OCI-LY3 (cell line): ENCODE measurements at regions not wholly inside any gene's neighbourhood (a gene's known extent, or its start where the extent isn't known, plus 50 kb on each side); places are given as distances from the start of the nearest gene placed in this dataset.

Experiments used
- H2AFZ ChIP-seq: fragments of 200-600, 300-600 bp; shearing (Covaris generic); 2 replicates; pipeline ENCODE4 v1.6.0; 2014; ENCODE audit warnings: antibody characterized with exemption, low read depth, low read length
- H3K27ac ChIP-seq: fragments of 200-600, 300-600 bp; sonication (generic); 2 replicates; pipeline ENCODE4 v1.5.1; 2014; ENCODE audit warnings: mild to moderate bottlenecking, low read length, moderate library complexity, mixed read lengths
- H3K27me3 ChIP-seq: fragments of 200-600, 300-600 bp; sonication (generic); 2 replicates; pipeline ENCODE4 v1.6.1; 2014; ENCODE audit warnings: low read depth, low read length, mixed read lengths
- H3K36me3 ChIP-seq: fragments of 200-600, 300-600 bp; sonication (generic); replicated peaks from 2 replicates; pipeline ENCODE3; 2014; ENCODE audit warnings: low read depth, low read length, mixed read lengths
- H3K4me1 ChIP-seq: fragments of 300-600, 200-600 bp; sonication (generic); 2 replicates; pipeline ENCODE4 v1.6.1; 2014; ENCODE audit warnings: low read length, mixed read lengths
- H3K4me2 ChIP-seq: fragments of 200-600, 300-600 bp; sonication (generic); 2 replicates; pipeline ENCODE4 v1.6.1; 2014; ENCODE audit warnings: low read length, mixed read lengths
- H3K4me3 ChIP-seq: fragments of 300-600, 200-600 bp; sonication (generic); 2 replicates; pipeline ENCODE4 v1.5.1; 2014; ENCODE audit warnings: antibody characterized with exemption, mild to moderate bottlenecking, low read length, moderate library complexity
- H3K79me2 ChIP-seq: fragments of 300-600, 200-600 bp; shearing (Covaris generic); 2 replicates; pipeline ENCODE4 v1.6.1; 2014; ENCODE audit warnings: mild to moderate bottlenecking, low read length, mixed read lengths
- H3K9ac ChIP-seq: fragments of 300-600, 200-600 bp; shearing (Covaris generic); 2 replicates; pipeline ENCODE4 v1.6.0; 2014; ENCODE audit warnings: mild to moderate bottlenecking, low read length, moderate library complexity
- H3K9me3 ChIP-seq: fragments of 200-600, 300-600 bp; shearing (Covaris generic); 2 replicates; pipeline ENCODE4 v1.6.1; 2014; ENCODE audit warnings: low read length, mixed read lengths; ENCODE audit not compliant: insufficient read depth
- H4K20me1 ChIP-seq: fragments of 200-600, 300-600 bp; sonication (generic); 2 replicates; pipeline ENCODE4 v1.6.1; 2016; ENCODE audit warnings: low read length, mixed read lengths; ENCODE audit not compliant: insufficient read depth
- EZH2phosphoT487 ChIP-seq: fragments of 200-600 bp; shearing (Covaris generic); IDR thresholded peaks from 2 replicates; pipeline ENCODE4 v1.6.1; 2018; ENCODE audit warnings: antibody characterized with exemption, mixed run types, low read depth
- TF ChIP-seq, protein P1 (sequence below): fragments of 200-600, 300-600 bp; sonication (generic); IDR thresholded peaks from 2 replicates; pipeline ENCODE4 v1.5.1; 2014; ENCODE audit warnings: antibody characterized with exemption, low read length, low read depth

DNA sequence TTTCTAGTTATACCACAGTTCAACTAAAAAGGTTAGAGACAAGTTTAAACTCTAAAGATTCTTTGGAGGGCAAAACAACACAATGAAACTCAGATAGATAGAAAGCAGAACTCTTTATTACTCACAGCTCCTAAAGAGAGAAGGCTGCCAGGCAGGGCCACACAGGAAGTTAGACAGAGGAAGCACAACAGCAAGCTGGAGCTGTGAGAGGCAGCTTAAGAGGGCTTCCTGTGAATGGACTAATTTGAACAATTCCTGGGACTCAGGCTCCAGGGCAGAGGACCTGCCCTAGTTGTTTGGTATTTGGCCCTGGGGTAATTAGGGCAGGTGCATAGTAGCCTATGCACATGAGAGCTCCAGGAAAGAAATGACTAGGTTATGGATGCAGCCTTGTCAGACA lies 803.6 kb downstream of the DIAPH3 start:
- no peaks in the 10 kb centered on the region for H4K20me1 ChIP-seq
- no peaks in the 10 kb centered on the region for H3K9me3 ChIP-seq
- no peak overlapping the region for H3K27ac ChIP-seq
- no peak overlapping the region for H3K4me3 ChIP-seq
- H2AFZ ChIP-seq: no peak overlapping the region
- H3K27me3 ChIP-seq: no peaks in the 10 kb centered on the region
- no peak overlapping the region for H3K9ac ChIP-seq
- H3K4me2 ChIP-seq: no peak overlapping the region
- TF ChIP-seq EZH2phosphoT487: no peak
- TF ChIP-seq, protein P1, sequence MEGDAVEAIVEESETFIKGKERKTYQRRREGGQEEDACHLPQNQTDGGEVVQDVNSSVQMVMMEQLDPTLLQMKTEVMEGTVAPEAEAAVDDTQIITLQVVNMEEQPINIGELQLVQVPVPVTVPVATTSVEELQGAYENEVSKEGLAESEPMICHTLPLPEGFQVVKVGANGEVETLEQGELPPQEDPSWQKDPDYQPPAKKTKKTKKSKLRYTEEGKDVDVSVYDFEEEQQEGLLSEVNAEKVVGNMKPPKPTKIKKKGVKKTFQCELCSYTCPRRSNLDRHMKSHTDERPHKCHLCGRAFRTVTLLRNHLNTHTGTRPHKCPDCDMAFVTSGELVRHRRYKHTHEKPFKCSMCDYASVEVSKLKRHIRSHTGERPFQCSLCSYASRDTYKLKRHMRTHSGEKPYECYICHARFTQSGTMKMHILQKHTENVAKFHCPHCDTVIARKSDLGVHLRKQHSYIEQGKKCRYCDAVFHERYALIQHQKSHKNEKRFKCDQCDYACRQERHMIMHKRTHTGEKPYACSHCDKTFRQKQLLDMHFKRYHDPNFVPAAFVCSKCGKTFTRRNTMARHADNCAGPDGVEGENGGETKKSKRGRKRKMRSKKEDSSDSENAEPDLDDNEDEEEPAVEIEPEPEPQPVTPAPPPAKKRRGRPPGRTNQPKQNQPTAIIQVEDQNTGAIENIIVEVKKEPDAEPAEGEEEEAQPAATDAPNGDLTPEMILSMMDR: no peak
- no peaks in the 10 kb centered on the region for H3K79me2 ChIP-seq
- H3K36me3 ChIP-seq: no peaks in the 10 kb centered on the region
- peaks cover 18% of the 10 kb centered on the region for H3K4me1 ChIP-seq

DNA sequence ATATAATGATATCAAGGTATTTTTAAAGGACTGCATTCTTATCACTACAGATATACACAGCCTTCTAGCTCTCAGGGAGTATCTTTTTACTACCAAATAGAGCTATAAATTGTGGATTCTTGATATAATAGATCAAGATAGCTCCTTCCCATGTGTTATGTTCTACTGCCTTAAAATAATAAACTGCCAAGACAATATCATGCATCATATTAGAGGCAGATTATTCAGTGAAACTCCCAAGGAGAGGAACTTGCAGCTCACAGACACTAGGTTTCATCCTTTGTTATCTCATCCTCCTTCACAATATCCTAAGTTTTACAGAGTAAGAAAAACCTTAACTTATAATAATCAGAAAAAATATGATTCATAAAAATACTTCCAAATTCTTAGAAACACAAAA lies 802.8 kb downstream of the DIAPH3 start:
- peaks cover 18% of the 10 kb centered on the region for H3K4me1 ChIP-seq
- H3K79me2 ChIP-seq: no peaks in the 10 kb centered on the region
- TF ChIP-seq, protein P1: no peak
- no peak for TF ChIP-seq EZH2phosphoT487
- H3K9ac ChIP-seq: no peak overlapping the region
- H3K36me3 ChIP-seq: no peaks in the 10 kb centered on the region
- H3K27me3 ChIP-seq: no peaks in the 10 kb centered on the region
- no peak overlapping the region for H3K4me3 ChIP-seq
- H3K9me3 ChIP-seq: no peaks in the 10 kb centered on the region
- no peak overlapping the region for H3K4me2 ChIP-seq
- H3K27ac ChIP-seq: no peak overlapping the region
- no peaks in the 10 kb centered on the region for H4K20me1 ChIP-seq
- no peak overlapping the region for H2AFZ ChIP-seq

DNA sequence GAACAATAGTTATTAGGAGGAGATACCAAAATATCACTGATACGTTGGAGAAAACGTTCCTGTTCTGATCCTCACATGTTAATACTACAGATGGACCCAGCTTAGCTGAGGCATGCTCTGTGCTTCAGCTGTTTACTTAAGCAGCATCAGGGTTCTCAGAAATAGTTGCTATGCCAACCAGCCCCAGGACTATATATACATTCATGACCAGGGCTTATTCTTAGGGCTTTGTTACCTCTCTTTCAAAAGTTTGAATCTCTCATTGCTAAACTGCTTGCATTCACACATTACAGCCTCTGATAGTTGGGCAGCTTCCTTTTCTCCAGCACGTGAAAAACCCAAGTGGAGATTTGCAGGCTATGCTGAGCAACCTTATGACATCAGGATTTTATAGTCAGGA lies 800.4 kb downstream of the DIAPH3 start:
- Histone ChIP-seq H3K9me3 (no peaks in the 10 kb centered on the region), H3K4me3 (no peak overlapping the region), H3K9ac (no peak overlapping the region), H3K27ac (no peak overlapping the region), H3K36me3 (no peaks in the 10 kb centered on the region), H4K20me1 (no peaks in the 10 kb centered on the region), H2AFZ (no peak overlapping the region), H3K79me2 (no peaks in the 10 kb centered on the region), H3K4me1 (peaks cover 8% of the 10 kb centered on the region), H3K4me2 (no peak overlapping the region), H3K27me3 (no peaks in the 10 kb centered on the region)
- TF ChIP-seq, protein P1: no peak
- no peak for TF ChIP-seq EZH2phosphoT487

DNA sequence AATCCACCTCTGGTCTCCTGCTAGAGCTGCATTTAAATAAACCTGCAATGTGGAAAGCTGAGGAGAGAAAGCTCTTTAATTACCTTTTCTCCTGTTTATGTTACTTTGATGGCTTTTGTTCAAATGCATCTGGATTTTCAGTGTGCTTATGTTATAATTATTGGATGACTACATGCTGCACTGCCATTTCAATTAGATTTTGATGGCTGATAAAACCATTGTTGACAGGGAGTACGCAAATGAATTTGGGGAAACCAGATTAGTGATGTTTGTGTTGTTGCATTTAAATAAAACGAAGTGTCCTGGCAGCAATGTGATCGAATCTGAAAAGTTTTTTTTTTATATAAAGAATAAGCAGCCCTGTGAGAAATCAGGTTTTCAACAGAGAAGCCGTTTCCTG lies 799.8 kb downstream of the DIAPH3 start:
- TF ChIP-seq EZH2phosphoT487: no peak
- TF ChIP-seq, protein P1: no peak
- H3K27me3 ChIP-seq: no peaks in the 10 kb centered on the region
- no peak overlapping the region for H3K4me3 ChIP-seq
- no peak overlapping the region for H2AFZ ChIP-seq
- H4K20me1 ChIP-seq: no peaks in the 10 kb centered on the region
- peaks cover 8% of the 10 kb centered on the region for H3K4me1 ChIP-seq
- no peak overlapping the region for H3K9ac ChIP-seq
- no peak overlapping the region for H3K27ac ChIP-seq
- H3K9me3 ChIP-seq: no peaks in the 10 kb centered on the region
- no peaks in the 10 kb centered on the region for H3K79me2 ChIP-seq
- H3K36me3 ChIP-seq: no peaks in the 10 kb centered on the region
- H3K4me2 ChIP-seq: no peak overlapping the region
